HG03135 (cell line): ENCODE measurements at regions not wholly inside any gene's neighbourhood (a gene's known extent, or its start where the extent isn't known, plus 50 kb on each side); places are given as distances from the start of the nearest gene placed in this dataset.
"Not testable (repeated sequence)": the region's sequence is repeated elsewhere in the genome, so short reads cannot be mapped to it uniquely, and the experiment has no call there.

Experiments
- ATAC-seq: cut with Tn5 transposase; IDR thresholded peaks from one replicate; pipeline ENCODE4 v1.9.1; 2021; ENCODE audit warnings: mild to moderate bottlenecking, moderate library complexity; ENCODE audit not compliant: unreplicated experiment

DNA sequence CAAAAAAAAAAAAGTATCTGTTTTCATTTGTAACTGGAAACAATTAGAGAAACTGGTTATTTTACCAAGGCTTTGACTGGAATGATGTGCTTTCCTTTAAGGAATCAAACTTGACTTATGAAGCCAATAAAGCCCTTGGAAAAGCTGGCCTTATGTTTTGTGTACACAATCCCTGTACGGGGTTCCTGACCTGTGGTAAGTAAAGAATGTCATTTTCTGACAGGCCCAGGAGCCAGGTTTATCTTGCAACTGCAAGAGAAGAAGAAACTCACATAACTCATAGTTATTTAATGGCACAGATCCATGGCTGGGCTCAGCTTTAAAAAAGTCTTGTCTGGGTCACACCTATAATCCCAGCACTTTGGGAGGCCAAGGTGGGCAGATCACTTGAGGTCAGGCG lies 235.9 kb upstream of the RAI14 start:
- ATAC-seq, result not testable (repeated sequence)

DNA sequence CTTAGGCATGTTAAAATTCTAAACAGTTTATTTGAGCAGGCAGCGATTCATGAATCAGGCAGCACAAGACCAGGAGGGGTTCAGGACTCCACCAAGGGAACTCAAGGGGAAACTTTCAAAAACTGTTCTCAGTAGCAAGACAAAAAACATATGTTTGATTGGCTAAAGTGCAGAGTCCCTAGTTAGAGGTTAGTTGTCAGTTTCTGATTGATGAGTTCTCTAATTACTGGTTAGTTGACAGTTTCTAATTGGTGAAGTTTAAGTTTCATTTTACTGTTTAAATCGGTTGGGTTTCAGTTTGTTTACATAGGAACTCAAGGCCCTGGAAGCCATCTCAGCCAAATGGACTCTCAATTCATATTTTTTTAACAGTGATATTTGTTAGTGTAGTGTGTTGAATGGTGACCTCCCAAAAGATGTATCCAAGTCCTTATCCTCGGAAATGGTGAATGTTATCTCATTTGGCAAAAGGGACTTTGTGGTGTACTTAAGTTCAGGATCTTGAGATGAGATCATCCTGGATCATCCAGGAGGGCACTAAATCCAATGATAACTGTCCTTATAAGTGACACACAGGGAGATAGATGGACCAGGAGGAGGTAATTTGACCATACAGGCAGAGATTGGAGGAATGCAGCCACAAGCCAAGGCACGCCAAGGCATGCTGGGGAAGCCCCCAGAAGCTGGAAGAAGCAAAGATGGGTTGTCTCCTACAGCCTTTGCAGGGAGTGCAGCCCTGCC lies 219.2 kb upstream of the RAI14 start:
- no peak for ATAC-seq

DNA sequence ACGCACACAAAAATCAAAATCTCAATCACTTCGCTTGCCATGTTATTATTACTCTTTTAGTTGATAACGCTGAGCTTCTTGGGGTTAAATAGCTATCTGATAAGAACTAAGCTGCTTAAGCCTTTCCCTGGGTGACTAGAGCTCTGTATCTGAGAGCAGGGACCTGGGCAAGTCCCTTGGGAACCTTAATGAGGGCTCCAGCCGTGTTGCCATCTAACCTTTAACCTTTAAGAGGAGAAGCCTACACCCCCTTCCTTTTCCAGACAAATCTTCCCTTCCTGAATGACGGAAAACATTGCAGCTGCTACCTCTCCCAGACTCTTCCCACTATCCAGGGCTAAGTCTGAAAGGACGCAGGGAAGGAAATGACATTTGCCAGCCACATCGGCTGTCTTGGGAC lies 216.5 kb upstream of the RAI14 start:
- ATAC-seq, result no peak

DNA sequence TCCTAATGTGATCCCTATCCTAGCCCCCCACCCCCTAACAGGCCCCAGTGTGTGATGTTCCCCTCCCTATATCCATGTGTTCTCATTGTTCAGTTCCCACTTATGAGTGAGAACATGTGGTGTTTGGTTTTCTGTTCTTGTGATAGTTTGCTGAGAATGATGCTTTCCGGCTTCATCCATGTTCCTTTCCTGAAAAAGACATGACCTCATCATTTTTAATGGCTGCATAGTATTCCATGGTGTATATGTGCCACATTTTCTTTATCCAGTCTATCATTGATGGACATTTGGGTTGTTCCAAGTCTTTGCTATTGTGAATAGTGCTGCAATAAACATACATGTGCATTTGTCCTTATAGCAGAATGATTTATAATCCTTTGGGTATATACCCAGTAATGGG lies 214.4 kb upstream of the RAI14 start:
- not testable (repeated sequence) for ATAC-seq

DNA sequence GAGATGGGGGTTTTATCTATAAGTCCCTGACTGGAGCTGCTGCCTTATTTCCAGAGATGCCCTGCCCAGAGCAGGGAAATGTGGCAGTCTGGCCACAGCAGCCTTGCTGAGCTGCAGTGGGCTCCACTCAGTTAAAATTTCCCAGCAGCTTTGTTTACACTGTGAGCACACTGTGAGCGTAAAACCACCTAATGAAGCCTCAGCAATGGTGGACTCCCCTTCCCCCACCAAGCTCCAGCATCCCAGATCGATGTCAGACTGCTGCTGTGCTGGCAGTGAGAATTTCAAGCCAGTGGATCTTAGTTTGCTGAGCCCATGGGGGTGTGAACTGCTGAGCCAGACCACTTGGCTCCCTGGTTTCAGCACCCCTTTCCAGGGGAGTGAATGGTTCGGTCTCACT lies 208.7 kb upstream of the RAI14 start:
- ATAC-seq, result no peak

DNA sequence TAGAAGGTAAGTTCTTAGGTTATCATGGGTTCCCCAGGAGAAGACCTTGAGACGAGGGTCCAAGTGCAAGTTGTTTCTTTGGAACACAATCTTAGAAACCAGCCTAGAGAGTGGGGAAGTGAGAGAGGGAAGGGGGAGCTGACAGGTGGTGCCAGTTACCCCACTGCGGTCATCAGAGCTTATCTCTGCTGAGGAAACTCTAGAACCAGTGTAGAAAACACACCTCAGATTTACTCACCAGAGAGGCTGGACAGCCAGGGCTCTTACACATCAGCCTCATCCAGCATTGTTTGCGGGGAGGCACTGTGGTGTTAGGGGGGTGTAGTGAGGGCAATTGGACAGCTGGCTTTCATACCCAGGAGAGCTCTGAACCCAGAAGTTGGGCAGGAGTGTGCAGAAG lies 206.5 kb upstream of the RAI14 start:
- no peak for ATAC-seq

DNA sequence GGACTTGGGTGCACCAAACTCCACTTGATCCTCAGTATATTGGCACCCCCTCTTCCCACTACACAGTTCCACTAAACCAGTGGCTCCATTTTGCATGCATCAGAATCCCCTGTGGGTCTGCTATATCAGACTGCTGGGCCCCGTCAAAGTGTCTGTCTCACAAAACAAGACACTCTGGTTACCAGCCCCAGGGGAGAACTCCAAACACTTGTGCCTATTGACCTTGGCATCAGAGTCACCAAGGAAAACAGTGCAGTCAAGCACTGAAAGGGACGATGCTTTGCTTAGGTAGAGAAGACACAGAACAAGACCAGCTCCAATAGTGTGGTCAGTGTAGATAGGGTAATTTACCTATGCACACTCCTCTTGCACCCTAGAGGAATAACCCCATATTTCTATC lies 205.8 kb upstream of the RAI14 start:
- no peak for ATAC-seq

DNA sequence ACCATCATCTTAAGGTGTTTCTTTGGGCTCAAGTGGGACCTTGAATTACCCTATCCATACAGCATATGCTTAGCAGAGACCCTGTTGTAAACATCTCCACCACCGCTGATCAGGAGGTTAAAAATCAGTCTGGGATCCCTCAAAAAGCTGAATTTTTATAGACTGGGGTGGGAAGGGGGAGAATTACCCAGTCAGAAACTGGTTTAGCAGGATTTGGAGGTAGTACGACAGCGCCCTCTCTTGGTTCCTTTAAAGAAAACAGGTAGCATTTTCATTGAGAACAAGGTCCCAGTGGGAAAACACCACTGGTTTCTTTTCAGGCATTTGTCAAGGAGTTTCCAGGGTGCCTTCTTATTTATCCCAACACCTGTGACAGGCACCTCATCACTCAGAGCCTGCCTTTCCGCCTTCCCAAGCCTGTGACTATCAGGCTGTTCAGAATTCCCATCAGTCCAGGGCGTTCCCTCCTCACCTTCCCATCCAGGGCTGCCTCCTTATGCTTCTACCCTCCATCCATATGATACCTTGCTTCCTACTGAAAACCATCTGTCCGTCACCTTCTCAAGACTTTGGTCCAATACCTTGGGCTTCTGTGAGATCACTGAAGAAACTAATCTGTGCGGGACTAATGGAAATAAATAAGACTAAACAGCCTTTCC lies 203.8 kb upstream of the RAI14 start:
- no peak for ATAC-seq

DNA sequence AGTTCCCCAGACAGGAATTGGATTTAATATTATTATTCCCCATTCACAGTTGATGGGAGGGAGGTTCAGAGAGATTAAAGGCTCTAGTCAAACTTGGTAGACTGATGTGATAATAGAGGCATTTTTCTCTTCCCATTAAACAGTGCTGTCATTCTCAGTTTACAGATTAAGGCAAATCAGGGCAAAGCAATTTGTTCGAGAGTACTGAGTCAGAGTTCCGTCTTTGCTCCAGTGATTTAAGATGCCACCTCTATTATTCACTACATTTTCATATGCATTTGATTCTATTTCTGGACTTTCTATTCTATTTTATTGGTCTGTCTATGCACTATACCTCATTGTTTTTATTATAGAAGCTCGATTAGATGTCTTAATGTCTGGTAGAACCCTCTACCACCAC lies 201.0 kb upstream of the RAI14 start:
- no peak for ATAC-seq

DNA sequence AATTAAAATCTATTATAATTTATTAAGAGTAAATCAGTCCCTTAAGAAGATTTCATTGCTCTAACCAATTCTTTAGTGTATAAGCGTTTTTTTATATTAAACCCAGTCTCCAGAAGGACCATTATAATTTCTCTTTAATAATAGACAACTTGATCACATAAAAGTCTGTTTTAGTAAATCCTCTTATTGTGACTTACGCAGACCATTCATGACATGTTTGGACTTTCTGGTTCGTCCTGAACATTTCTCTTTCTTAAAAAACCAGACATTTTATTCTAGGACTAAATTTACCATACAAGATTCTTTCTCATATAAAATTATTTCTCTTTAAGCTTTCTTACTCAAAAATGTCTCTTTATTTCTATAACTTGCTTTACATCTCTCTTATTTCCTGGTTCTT lies 196.2 kb upstream of the RAI14 start:
- ATAC-seq, result no peak

DNA sequence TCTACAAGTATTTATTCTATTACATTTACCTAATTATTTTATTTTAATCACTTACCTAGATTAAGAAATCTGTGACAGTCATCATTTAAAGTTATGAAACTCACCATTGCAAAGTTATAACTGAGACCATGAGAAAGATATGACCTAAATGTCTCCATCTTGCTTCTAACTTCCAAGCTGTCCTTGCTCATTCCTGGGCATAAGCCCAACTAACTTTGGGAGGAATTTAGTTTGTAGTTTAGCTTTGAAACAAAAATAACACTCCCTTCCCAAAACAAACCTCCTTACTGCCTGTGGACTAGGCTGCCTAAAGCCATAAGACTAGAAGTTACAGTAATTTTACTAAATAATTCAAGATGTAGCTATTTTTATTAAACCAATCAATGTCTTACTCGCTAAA lies 195.6 kb upstream of the RAI14 start:
- ATAC-seq, result no peak

DNA sequence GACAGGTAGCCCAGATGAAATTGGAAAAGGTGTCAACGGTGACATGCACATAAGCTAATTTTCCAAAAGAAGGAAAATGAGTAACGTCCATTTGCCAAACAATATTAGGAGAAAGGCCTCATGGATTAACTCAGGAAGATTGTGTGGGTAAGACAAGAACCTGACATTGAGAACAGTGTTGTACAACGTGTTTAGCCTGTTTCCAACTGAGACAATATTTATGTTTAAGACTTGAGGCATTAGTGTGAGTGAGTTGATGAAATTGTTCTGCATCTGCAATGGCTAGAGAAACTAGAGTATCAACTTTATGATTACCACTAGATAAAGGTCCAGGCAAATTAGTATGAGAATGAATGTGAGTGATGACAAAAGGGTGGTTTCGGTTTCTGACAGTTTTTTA lies 191.3 kb upstream of the RAI14 start:
- no peak for ATAC-seq

DNA sequence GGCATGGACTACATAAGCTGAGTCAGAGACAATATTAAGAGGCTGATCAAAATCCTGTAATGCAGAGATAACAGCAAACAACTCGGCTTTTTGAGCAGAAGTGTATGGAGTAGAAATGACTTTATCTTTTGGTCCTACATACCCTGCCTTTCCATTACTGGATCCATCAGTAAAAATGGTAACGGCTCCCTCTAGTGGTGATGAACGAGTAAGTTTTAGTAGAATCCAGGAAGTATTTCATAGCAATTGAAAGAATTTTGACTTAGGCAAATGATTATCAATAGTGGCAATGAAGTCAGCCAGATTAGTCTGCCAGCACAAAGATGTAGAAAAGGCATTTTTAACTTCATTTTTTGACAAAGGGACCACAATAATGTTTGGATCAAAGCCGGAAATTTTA lies 190.8 kb upstream of the RAI14 start:
- not testable (repeated sequence) for ATAC-seq

DNA sequence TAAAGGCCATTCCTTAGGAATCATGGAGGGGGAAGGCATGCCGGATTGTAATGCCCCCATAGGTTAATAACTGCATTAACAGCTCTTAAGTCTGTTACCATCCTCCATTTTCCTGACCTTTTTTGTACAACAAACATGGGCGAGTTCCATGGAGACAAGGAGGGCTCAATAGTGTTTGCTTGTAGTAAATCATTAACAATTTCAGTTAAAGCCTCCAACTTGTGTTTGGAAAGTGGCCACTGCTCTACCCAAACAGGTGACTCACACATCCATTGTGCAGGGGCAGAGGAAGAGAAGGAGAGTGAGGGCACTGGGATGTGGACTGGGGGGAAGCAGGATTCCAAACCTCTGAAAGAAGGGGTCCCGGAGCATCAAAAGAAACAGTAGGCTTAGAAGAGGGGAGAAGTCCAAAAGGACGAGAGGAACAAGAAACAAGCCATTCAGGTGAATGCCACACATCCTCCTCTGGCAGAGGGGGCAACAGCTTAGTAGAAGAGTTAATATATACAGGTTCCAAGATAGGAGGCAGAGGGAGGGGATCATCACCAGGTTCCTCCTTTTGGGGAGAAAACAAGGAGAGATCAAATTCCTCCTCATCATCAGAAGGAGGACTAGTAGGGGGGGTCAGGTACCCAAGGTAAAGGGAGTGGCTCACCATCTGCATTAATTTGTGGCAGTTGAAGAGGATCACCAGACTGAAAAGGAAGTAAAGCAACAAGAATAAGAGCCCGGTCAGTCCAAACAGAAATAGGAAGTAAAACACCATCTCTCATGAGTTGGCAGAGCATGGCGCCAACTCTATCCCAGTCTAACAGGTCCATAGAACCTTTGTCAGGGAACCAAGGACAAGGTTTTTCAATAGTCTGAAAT lies 189.4 kb upstream of the RAI14 start:
- not testable (repeated sequence) for ATAC-seq

DNA sequence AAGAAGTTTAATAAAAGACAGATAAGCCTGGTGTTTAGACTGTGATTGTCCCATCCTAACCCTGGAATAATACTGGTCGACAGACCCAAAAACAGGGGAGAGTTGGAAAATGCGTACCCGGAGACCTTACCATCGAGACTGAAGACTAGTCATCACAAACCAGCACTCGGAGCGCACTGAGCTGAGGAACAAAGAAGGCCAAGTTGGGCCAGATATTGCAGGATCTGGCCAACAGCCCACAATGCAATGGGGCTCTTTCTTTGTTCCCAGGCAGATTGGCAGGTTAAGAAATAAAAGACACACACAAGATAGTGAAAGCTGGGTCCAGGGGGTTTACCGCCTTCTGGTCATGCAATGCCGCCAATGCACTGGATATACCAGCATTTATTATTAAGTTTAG lies 188.7 kb upstream of the RAI14 start:
- ATAC-seq, result no peak

DNA sequence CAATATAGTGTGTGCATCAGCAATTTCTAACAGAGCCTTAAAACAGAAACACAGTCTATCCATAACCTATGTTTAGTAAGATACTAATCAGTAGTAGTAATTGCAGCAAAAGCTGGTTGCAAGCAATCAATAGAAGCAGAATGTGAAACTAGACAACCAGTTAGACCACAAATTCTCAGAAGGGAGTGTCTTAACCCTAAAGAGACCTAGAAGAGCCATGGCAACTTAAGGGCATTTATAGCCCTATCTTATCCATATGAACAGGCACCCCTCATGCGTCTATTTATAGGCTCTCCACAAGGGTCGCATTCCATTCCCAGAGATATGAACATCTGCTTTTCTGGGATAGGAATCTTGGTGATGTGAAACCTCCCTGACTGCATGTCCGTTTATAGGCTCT lies 188.1 kb upstream of the RAI14 start:
- ATAC-seq, result peak; percentile 74

DNA sequence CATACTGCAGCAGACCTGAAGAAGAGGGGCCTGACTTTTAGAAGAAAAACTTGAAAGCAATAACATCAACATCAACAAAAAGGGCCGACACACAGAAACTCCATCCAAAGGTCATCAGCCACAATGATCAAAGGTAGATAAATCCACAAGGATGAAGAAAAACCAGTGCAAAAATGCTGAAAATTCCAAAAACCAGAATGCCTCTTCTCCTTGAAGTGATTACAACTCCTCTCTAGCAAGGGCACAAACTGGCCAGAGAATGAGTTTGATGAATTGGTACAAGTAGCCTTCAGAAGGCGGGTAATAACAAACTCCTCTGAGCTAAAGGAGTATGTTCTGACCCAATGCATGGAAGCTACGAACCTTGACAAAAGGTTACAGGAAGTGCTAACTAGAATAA lies 186.2 kb upstream of the RAI14 start:
- ATAC-seq, result no peak

DNA sequence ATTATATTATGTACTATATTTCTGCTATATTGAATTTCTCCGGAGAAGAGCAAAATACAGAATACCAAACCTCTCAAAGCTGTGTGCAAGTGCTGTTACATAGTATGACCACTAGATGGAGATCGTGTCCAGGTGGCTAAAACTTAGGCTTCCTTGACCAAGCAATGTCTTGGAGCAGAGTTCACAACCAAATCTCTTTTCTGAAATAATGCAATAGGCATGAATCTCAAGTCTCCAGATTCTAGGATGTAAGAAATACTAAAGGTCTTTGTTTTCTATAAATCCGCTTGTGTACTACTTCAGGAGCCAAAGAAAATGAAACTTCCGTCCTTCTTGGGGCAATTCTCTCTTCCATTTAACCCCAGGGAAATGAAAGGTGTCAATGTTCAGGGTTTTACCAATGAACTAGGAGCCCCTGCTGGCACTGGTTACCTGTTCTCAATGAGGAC lies 181.5 kb upstream of the RAI14 start:
- ATAC-seq, result no peak

DNA sequence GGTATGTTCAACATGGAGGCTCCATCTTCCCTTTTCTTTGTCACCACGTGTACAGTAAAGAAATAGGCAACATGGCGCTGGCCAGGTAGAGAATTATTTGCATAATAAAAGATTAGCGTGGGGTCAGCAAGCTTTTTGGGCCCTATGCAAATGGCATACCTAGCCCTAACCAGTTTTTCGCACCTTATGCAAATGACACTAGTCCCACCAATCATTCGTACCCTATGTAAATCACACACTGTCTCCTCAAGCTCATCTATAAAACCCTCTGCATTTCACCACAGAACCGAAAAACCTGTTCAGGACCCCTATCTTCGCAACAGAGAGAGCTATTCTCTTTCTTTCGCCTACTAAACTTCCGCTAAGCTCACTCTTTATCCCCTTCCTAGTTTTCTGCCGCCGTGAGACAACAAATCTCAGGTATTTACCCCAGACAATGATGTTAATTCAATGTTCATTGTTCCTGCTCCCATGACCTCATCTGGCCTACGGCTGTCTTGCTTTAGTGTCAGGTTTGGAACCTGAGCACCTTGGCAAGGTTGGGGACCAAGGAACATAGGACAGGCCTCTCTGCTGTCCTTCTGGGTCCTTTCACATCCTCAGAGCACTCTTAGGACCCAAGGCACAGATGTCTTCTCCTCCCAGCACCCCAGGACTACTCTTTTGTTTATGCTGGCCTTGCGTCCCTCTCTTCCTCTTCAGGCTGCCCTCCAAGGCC lies 180.7 kb upstream of the RAI14 start:
- ATAC-seq, result no peak

DNA sequence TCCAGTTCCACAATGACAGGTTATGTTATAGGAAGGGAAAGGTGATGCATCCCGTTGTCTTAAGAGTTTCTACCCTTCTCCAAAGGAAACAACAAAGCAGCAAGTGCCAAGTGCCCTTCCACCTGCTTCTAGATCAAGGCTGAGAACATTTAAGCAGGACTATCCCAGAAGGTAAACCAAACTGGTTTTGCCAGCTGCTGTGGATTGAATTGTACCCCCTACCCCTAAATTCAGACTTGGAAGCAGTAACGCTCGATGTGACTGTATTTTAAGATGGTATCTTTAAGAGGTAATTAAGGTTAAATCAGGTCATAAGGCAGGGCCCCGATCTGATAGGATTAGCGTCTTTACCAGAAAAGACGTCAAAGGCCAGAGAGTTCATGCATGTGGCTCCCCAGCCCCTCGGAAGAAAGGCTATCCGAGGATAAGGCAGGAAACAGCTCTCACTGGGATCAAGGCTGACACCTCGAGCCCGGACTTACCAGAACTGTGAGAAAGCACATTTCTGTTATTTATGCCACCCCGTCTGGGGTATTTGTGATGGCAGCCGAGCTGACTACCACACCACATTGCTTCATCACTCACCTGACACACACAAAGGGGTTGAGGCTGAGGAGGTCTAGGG lies 179.1 kb upstream of the RAI14 start:
- ATAC-seq, result no peak
